ENCODE measurements at regions not wholly inside any gene's neighbourhood (a gene's known extent, or its start where the extent isn't known, plus 50 kb on each side); places are given as distances from the start of the nearest gene placed in this dataset.

- no peak for TF ChIP-seq CTCF (IDR thresholded peaks at IDR 0.05; ENCODE audit: extremely low read depth, missing control alignments)
- no peak for DNase-seq (ENCODE audit: low spot score)
These were observed 233.0 kb upstream of the TCERG1L start for GRCh38 chr10:131544495-131544894.

- TF ChIP-seq CTCF (IDR thresholded peaks at IDR 0.05; ENCODE audit: extremely low read depth, missing control alignments) = no peak
- no peak for DNase-seq (ENCODE audit: low spot score)
These were observed 234.7 kb upstream of the TCERG1L start for GRCh38 chr10:131546086-131546810.

GRCh38 chr10:131547129-131547799, 235.7 kb upstream of the TCERG1L start:
- no peak for DNase-seq (ENCODE audit: low spot score)

GRCh38 chr10:131548176-131548575, 236.7 kb upstream of the TCERG1L start:
- no peak for DNase-seq (ENCODE audit: low spot score)
- TF ChIP-seq CTCF (IDR thresholded peaks at IDR 0.05; ENCODE audit: extremely low read depth, missing control alignments) = no peak

More at GRCh38 chr10:131547129-131547799, 235.7 kb upstream of the TCERG1L start:
- no peak for TF ChIP-seq CTCF (IDR thresholded peaks at IDR 0.05; ENCODE audit: extremely low read depth, missing control alignments)

GRCh38 chr10:131549116-131549515, 237.6 kb upstream of the TCERG1L start:
- DNase-seq (ENCODE audit: low spot score) = no peak

GRCh38 chr10:131553121-131553520, 241.6 kb upstream of the TCERG1L start:
- no peak for TF ChIP-seq CTCF (IDR thresholded peaks at IDR 0.05; ENCODE audit: extremely low read depth, missing control alignments)
- no peak for DNase-seq (ENCODE audit: low spot score)

More at GRCh38 chr10:131549116-131549515, 237.6 kb upstream of the TCERG1L start:
- no peak for TF ChIP-seq CTCF (IDR thresholded peaks at IDR 0.05; ENCODE audit: extremely low read depth, missing control alignments)

- no peak for TF ChIP-seq CTCF (IDR thresholded peaks at IDR 0.05; ENCODE audit: extremely low read depth, missing control alignments)
- no peak for DNase-seq (ENCODE audit: low spot score)
These were observed 242.1 kb upstream of the TCERG1L start for GRCh38 chr10:131553581-131553980.
